ENCODE measurements at regions not wholly inside any gene's neighbourhood (a gene's known extent, or its start where the extent isn't known, plus 50 kb on each side); places are given as distances from the start of the nearest gene placed in this dataset.
"Not testable (repeated sequence)": the region's sequence is repeated elsewhere in the genome, so short reads cannot be mapped to it uniquely, and the experiment has no call there.

DNA sequence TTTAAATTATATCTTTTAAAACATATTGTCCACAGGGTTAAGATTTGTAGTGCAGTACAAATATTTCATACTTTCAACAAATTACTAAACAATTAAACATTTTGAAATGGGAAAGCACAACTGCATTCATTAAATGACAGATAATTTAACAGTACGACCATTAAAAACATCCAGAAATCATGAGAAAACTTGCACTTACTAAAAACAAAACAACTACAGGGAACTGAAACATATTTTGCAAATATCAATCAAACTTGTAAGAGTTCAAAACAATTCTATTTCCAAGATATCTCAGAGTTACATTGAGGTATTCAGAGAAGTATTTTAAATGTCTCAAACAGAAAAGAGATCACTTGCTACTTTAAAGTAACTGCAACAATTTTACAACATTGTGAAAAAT, 478.5 kb upstream of the PCDH10 start:
- DNase-seq (ENCODE audit: low read depth) = no peak
- TF ChIP-seq, protein P1, sequence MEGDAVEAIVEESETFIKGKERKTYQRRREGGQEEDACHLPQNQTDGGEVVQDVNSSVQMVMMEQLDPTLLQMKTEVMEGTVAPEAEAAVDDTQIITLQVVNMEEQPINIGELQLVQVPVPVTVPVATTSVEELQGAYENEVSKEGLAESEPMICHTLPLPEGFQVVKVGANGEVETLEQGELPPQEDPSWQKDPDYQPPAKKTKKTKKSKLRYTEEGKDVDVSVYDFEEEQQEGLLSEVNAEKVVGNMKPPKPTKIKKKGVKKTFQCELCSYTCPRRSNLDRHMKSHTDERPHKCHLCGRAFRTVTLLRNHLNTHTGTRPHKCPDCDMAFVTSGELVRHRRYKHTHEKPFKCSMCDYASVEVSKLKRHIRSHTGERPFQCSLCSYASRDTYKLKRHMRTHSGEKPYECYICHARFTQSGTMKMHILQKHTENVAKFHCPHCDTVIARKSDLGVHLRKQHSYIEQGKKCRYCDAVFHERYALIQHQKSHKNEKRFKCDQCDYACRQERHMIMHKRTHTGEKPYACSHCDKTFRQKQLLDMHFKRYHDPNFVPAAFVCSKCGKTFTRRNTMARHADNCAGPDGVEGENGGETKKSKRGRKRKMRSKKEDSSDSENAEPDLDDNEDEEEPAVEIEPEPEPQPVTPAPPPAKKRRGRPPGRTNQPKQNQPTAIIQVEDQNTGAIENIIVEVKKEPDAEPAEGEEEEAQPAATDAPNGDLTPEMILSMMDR (IDR thresholded peaks at IDR 0.05; ENCODE audit: insufficient read depth, low read depth, low read length, missing control alignments) = no peak

DNA sequence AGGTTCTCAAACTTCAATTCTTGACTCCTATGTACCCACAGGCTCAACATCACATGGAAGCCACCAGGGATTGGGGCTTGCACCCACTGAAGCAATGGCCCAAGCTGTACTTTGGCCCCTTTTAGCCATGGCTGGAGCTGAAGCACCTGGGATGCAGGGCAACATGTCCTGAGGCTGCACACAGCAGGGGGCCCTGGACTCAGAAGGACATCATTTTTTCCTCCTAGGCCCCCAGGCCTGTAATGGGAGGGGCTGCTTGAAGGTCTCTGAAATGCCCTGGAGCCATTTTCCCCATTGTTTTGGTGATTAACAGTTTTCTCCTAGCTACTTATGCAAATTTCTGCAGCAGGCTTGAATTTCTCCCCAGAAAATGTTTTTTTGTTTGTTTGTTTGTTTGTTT, 465.1 kb upstream of the PCDH10 start:
- H3K4me3 ChIP-seq (ENCODE audit: low read depth, low read length) = no peak overlapping the region
- TF ChIP-seq, protein P1 (IDR thresholded peaks at IDR 0.05; ENCODE audit: insufficient read depth, low read depth, low read length, missing control alignments) = no peak
- DNase-seq (ENCODE audit: low read depth) = no peak

More for the DNA sequence above, 478.5 kb upstream of the PCDH10 start:
- no peak overlapping the region for H3K4me3 ChIP-seq (ENCODE audit: low read depth, low read length)

DNA sequence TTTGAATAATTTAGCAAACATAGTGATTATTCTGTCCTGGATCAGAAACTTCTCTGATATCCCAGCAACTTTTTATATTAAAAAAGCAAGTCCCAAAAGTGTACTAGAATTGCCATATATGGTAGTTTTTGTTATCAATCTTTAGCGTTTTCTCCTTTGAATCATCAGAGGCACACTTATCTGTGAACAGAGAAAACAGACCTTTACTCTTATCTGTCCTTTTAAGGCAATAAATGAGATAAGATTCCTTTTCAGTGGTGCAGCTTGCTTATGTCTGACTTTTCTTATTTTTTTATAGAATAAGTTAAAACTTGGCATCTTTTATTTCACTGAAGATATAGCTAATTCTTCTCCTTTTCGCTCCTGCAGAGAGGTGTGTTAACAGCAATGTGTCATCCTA, 458.1 kb upstream of the PCDH10 start:
- no peak overlapping the region for H3K4me3 ChIP-seq (ENCODE audit: low read depth, low read length)
- TF ChIP-seq, protein P1 (IDR thresholded peaks at IDR 0.05; ENCODE audit: insufficient read depth, low read depth, low read length, missing control alignments) = no peak
- DNase-seq (ENCODE audit: low read depth) = no peak

DNA sequence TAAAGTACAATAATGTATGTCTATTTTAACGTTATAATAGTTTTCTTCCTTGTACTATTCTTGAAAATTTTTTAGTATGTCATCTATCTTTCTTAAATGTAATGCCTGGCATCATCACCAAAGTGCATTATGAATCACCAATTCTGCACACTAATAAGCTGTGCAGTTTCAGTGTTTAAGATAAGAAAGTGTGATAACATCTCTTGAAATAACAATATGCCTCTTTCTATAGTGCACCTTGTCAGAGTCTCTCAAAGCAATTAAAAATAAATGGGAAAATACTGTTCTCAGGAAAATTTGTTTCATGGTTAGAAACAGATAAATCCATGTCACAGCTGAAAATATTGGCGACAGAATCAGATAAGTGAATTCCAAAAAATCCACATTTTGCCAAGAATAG, 457.4 kb upstream of the PCDH10 start:
- DNase-seq (ENCODE audit: low read depth) = no peak
- H3K4me3 ChIP-seq (ENCODE audit: low read depth, low read length) = no peak overlapping the region
- TF ChIP-seq, protein P1 (IDR thresholded peaks at IDR 0.05; ENCODE audit: insufficient read depth, low read depth, low read length, missing control alignments) = no peak

- H3K4me3 ChIP-seq (ENCODE audit: low read depth, low read length) = no peak overlapping the region
- DNase-seq (ENCODE audit: low read depth) = no peak
- TF ChIP-seq, protein P1 (IDR thresholded peaks at IDR 0.05; ENCODE audit: insufficient read depth, low read depth, low read length, missing control alignments) = no peak
These were observed 454.3 kb upstream of the PCDH10 start for GRCh38 chr4:132694775-132695174.

- not testable (repeated sequence) for H3K4me3 ChIP-seq (ENCODE audit: low read depth, low read length); DNase-seq (ENCODE audit: low read depth)
These were observed 451.6 kb upstream of the PCDH10 start for GRCh38 chr4:132697505-132697904.

- H3K4me3 ChIP-seq (ENCODE audit: low read depth, low read length) = no peak overlapping the region
- TF ChIP-seq, protein P1 (IDR thresholded peaks at IDR 0.05; ENCODE audit: insufficient read depth, low read depth, low read length, missing control alignments) = no peak
- no peak for DNase-seq (ENCODE audit: low read depth)
These were observed 441.1 kb upstream of the PCDH10 start for GRCh38 chr4:132707955-132708354.

Data from GM12865 (cell line).